ENCODE measurements at regions not wholly inside any gene's neighbourhood (a gene's known extent, or its start where the extent isn't known, plus 50 kb on each side); places are given as distances from the start of the nearest gene placed in this dataset.

GRCh38 chr13:93147298-93147645, 79.3 kb upstream of the GPC6 start:
- Mint-ChIP-seq H3K4me1 (ENCODE audit: low read depth) (peaks cover 30% of the 10 kb centered on the region), H3K4me3 (ENCODE audit: unreplicated experiment) (no peak overlapping the region), H3K36me3 (ENCODE audit: low read depth) (no peaks in the 10 kb centered on the region), H3K27me3 (ENCODE audit: low read depth) (peaks cover 3% of the 10 kb centered on the region), H3K27ac (ENCODE audit: unreplicated experiment) (no peak overlapping the region), H3K9me3 (ENCODE audit: low read depth) (no peaks in the 10 kb centered on the region)
- no peak for TF ChIP-seq CTCF (IDR thresholded peaks at IDR 0.05)
- DNase-seq (ENCODE audit: low spot score), result no peak

GRCh38 chr13:93147946-93148345, 78.7 kb upstream of the GPC6 start:
- Mint-ChIP-seq H3K27ac (ENCODE audit: unreplicated experiment) (no peak overlapping the region), H3K9me3 (ENCODE audit: low read depth) (no peaks in the 10 kb centered on the region), H3K36me3 (ENCODE audit: low read depth) (no peaks in the 10 kb centered on the region), H3K4me1 (ENCODE audit: low read depth) (peaks cover 30% of the 10 kb centered on the region), H3K27me3 (ENCODE audit: low read depth) (no peaks in the 10 kb centered on the region), H3K4me3 (ENCODE audit: unreplicated experiment) (no peak overlapping the region)
- no peak for DNase-seq (ENCODE audit: low spot score)
- TF ChIP-seq CTCF (IDR thresholded peaks at IDR 0.05), result no peak

GRCh38 chr13:93151277-93151676, 75.3 kb upstream of the GPC6 start:
- Mint-ChIP-seq H3K36me3 (ENCODE audit: low read depth) (no peaks in the 10 kb centered on the region), H3K4me1 (ENCODE audit: low read depth) (peaks cover 34% of the 10 kb centered on the region), H3K4me3 (ENCODE audit: unreplicated experiment) (no peak overlapping the region), H3K27ac (ENCODE audit: unreplicated experiment) (peak overlapping the region; percentile 42), H3K27me3 (ENCODE audit: low read depth) (no peaks in the 10 kb centered on the region), H3K9me3 (ENCODE audit: low read depth) (no peaks in the 10 kb centered on the region)
- no peak for DNase-seq (ENCODE audit: low spot score)
- TF ChIP-seq CTCF (IDR thresholded peaks at IDR 0.05), result no peak

- no peak for TF ChIP-seq CTCF (IDR thresholded peaks at IDR 0.05)
- Mint-ChIP-seq H3K27ac (ENCODE audit: unreplicated experiment) (no peak overlapping the region), H3K4me3 (ENCODE audit: unreplicated experiment) (no peak overlapping the region)
Observed at GRCh38 chr13:93158565-93158964, 68.0 kb upstream of the GPC6 start.

GRCh38 chr13:93169980-93170379, 56.6 kb upstream of the GPC6 start:
- H3K4me1 Mint-ChIP-seq (ENCODE audit: low read depth), result peaks cover 11% of the 10 kb centered on the region

More at GRCh38 chr13:93158565-93158964, 68.0 kb upstream of the GPC6 start:
- Mint-ChIP-seq H3K27me3 (ENCODE audit: low read depth) (no peaks in the 10 kb centered on the region), H3K36me3 (ENCODE audit: low read depth) (no peaks in the 10 kb centered on the region), H3K9me3 (ENCODE audit: low read depth) (peaks cover 5% of the 10 kb centered on the region), H3K4me1 (ENCODE audit: low read depth) (peaks cover 4% of the 10 kb centered on the region)
- no peak for DNase-seq (ENCODE audit: low spot score)

More at GRCh38 chr13:93169980-93170379, 56.6 kb upstream of the GPC6 start:
- no peak for DNase-seq (ENCODE audit: low spot score)
- H3K27ac Mint-ChIP-seq (ENCODE audit: unreplicated experiment), result no peak overlapping the region
- H3K9me3 Mint-ChIP-seq (ENCODE audit: low read depth), result peaks cover 27% of the 10 kb centered on the region
- TF ChIP-seq CTCF (IDR thresholded peaks at IDR 0.05), result no peak
- peaks cover 5% of the 10 kb centered on the region for H3K36me3 Mint-ChIP-seq (ENCODE audit: low read depth)
- H3K4me3 Mint-ChIP-seq (ENCODE audit: unreplicated experiment), result no peak overlapping the region
- no peaks in the 10 kb centered on the region for H3K27me3 Mint-ChIP-seq (ENCODE audit: low read depth)
